ENCODE measurements at regions not wholly inside any gene's neighbourhood (a gene's known extent, or its start where the extent isn't known, plus 50 kb on each side); places are given as distances from the start of the nearest gene placed in this dataset.

- Histone ChIP-seq H3K4me1 (no peaks in the 10 kb centered on the region), H3K4me3 (no peak overlapping the region), H3K9me3 (no peaks in the 10 kb centered on the region), H3K36me3 (no peaks in the 10 kb centered on the region), H3K27ac (no peak overlapping the region), H3K27me3 (no peaks in the 10 kb centered on the region)
- no peak for DNase-seq
- TF ChIP-seq CTCF (IDR thresholded peaks at IDR 0.05) = no peak
- no peak for TF ChIP-seq POLR2A (IDR thresholded peaks at IDR 0.05)
Measured at GRCh38 chr11:15714641-15715399, 600.1 kb downstream of the INSC start.

- no peak for DNase-seq
- H3K27me3 ChIP-seq = no peaks in the 10 kb centered on the region
- no peak overlapping the region for H3K4me3 ChIP-seq
- H3K9me3 ChIP-seq = no peaks in the 10 kb centered on the region
- peak overlapping the region in 2 of 4 donors; percentile 9 for H3K27ac ChIP-seq
- TF ChIP-seq CTCF (IDR thresholded peaks at IDR 0.05) (no peak), POLR2A (IDR thresholded peaks at IDR 0.05) (no peak)
- H3K36me3 ChIP-seq = no peaks in the 10 kb centered on the region
- no peaks in the 10 kb centered on the region for H3K4me1 ChIP-seq
Measured at GRCh38 chr11:15716550-15716949, 601.8 kb downstream of the INSC start.

GRCh38 chr11:15720460-15720859 lies 605.7 kb downstream of the INSC start:
- H3K9me3 ChIP-seq = no peaks in the 10 kb centered on the region
- no peak overlapping the region for H3K4me3 ChIP-seq
- H3K36me3 ChIP-seq = no peaks in the 10 kb centered on the region
- DNase-seq = no peak
- TF ChIP-seq POLR2A (IDR thresholded peaks at IDR 0.05) (no peak), CTCF (IDR thresholded peaks at IDR 0.05) (no peak)
- peak overlapping the region in 1 of 4 donors; percentile 19 for H3K27ac ChIP-seq
- no peaks in the 10 kb centered on the region for H3K27me3 ChIP-seq
- no peaks in the 10 kb centered on the region for H3K4me1 ChIP-seq

GRCh38 chr11:15723966-15724365 lies 609.2 kb downstream of the INSC start:
- H3K27me3 ChIP-seq = no peaks in the 10 kb centered on the region
- H3K4me3 ChIP-seq = no peak overlapping the region
- TF ChIP-seq CTCF (IDR thresholded peaks at IDR 0.05) = no peak
- TF ChIP-seq POLR2A (IDR thresholded peaks at IDR 0.05) = no peak
- no peaks in the 10 kb centered on the region for H3K36me3 ChIP-seq
- no peaks in the 10 kb centered on the region for H3K9me3 ChIP-seq
- no peak overlapping the region for H3K27ac ChIP-seq
- no peaks in the 10 kb centered on the region for H3K4me1 ChIP-seq
- DNase-seq = no peak

GRCh38 chr11:15724601-15725000 lies 609.9 kb downstream of the INSC start:
- no peaks in the 10 kb centered on the region for H3K4me1 ChIP-seq
- no peaks in the 10 kb centered on the region for H3K27me3 ChIP-seq
- no peak overlapping the region for H3K4me3 ChIP-seq
- no peaks in the 10 kb centered on the region for H3K9me3 ChIP-seq
- H3K36me3 ChIP-seq = no peaks in the 10 kb centered on the region
- no peak for DNase-seq
- no peak overlapping the region for H3K27ac ChIP-seq
- TF ChIP-seq POLR2A (IDR thresholded peaks at IDR 0.05) (no peak), CTCF (IDR thresholded peaks at IDR 0.05) (no peak)
